Adrenal gland (tissue), 5 donors: ENCODE measurements at regions not wholly inside any gene's neighbourhood (a gene's known extent, or its start where the extent isn't known, plus 50 kb on each side); places are given as distances from the start of the nearest gene placed in this dataset.

Experiments used
- POLR2A ChIP-seq, 2 donors: fragments of 450-650 bp; IDR thresholded peaks; one replicate each; pipeline ENCODE4 v1.6.1; 2017; ENCODE audit warnings: antibody characterized with exemption in 2 of 2, mild to moderate bottlenecking in 2 of 2, moderate library complexity in 1 of 2
- TF ChIP-seq, protein P1 (sequence below), 6 experiments: fragments of 450-650 bp in 4 of 6; fragments of 200-600 bp in 2 of 6; sonication (generic) in 1 of 6; IDR thresholded peaks; 1 replicate in 5 of 6; 2 replicates in 1 of 6; pipeline versions ENCODE4 v1.5.1 to v1.8.0; 2016 to 2021; ENCODE audit warnings: antibody characterized with exemption in 6 of 6, mild to moderate bottlenecking in 2 of 6, moderate library complexity in 1 of 6
- donor health status: DM: no; HTN: no; CAD: no.

- TF ChIP-seq, protein P1, sequence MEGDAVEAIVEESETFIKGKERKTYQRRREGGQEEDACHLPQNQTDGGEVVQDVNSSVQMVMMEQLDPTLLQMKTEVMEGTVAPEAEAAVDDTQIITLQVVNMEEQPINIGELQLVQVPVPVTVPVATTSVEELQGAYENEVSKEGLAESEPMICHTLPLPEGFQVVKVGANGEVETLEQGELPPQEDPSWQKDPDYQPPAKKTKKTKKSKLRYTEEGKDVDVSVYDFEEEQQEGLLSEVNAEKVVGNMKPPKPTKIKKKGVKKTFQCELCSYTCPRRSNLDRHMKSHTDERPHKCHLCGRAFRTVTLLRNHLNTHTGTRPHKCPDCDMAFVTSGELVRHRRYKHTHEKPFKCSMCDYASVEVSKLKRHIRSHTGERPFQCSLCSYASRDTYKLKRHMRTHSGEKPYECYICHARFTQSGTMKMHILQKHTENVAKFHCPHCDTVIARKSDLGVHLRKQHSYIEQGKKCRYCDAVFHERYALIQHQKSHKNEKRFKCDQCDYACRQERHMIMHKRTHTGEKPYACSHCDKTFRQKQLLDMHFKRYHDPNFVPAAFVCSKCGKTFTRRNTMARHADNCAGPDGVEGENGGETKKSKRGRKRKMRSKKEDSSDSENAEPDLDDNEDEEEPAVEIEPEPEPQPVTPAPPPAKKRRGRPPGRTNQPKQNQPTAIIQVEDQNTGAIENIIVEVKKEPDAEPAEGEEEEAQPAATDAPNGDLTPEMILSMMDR (IDR thresholded peaks at IDR 0.05), result no peak
- TF ChIP-seq POLR2A (IDR thresholded peaks at IDR 0.05), result no peak
These were observed 801.3 kb downstream of the BCL11B start for GRCh38 chr14:98470663-98471062.
